Upper lobe of right lung (tissue), 1 donor: ENCODE measurements at regions not wholly inside any gene's neighbourhood (a gene's known extent, or its start where the extent isn't known, plus 50 kb on each side); places are given as distances from the start of the nearest gene placed in this dataset.

Source experiments
- ATAC-seq: fragments of 200-7000 bp; cut with Tn5 transposase; one replicate; pipeline ENCODE4 v1.9.1; 2020; ENCODE audit warnings: mild to moderate bottlenecking, moderate library complexity
- DNase-seq: peaks from one replicate; pipeline ENCODE4 v3.0.0-alpha.2; 2020
- H3K27ac ChIP-seq: fragments of 200-600 bp; one replicate; pipeline ENCODE4 v1.8.0; 2022
- H3K27me3 ChIP-seq: fragments of 200-600 bp; one replicate; pipeline ENCODE4 v1.8.0; 2022; ENCODE audit warnings: mild to moderate bottlenecking
- H3K36me3 ChIP-seq: fragments of 200-600 bp; one replicate; pipeline ENCODE4 v1.8.0; 2022
- H3K4me1 ChIP-seq: fragments of 200-600 bp; one replicate; pipeline ENCODE4 v1.8.0; 2022
- H3K4me3 ChIP-seq: fragments of 200-600 bp; one replicate; pipeline ENCODE4 v1.8.0; 2022; ENCODE audit warnings: mild to moderate bottlenecking
- H3K9me3 ChIP-seq: fragments of 200-600 bp; one replicate; pipeline ENCODE4 v1.8.0; 2022
- CTCF ChIP-seq: fragments of 200-600 bp; IDR thresholded peaks from one replicate; pipeline ENCODE4 v1.8.0; 2022; ENCODE audit warnings: antibody characterized with exemption
- intact Hi-C: fragments of 100-400 bp; cut with DNase I; formaldehyde crosslinking; loops from one replicate; pipeline ENCODE4 v1.11.0; 2022
- donor health status: DM: no; HTN: yes; CAD: no; lungs with severe emphysema.

- H3K27me3 ChIP-seq: no peaks in the 10 kb centered on the region
- no peak overlapping the region for H3K4me3 ChIP-seq
- H3K27ac ChIP-seq: no peak overlapping the region
- ATAC-seq (no peak), DNase-seq (no peak)
- intact Hi-C loops: no loop called here
- H3K36me3 ChIP-seq: no peaks in the 10 kb centered on the region
- no peaks in the 10 kb centered on the region for H3K9me3 ChIP-seq
- TF ChIP-seq CTCF: no peak
- no peaks in the 10 kb centered on the region for H3K4me1 ChIP-seq
These were observed 2438.2 kb upstream of the PCDH20 start for GRCh38 chr13:63853816-63854215.

GRCh38 chr13:63851526-63851925 is 2435.9 kb upstream of the PCDH20 start:
- TF ChIP-seq CTCF: no peak
- no peak overlapping the region for H3K27ac ChIP-seq
- H3K4me1 ChIP-seq: no peaks in the 10 kb centered on the region
- H3K9me3 ChIP-seq: no peaks in the 10 kb centered on the region
- H3K36me3 ChIP-seq: no peaks in the 10 kb centered on the region
- no peaks in the 10 kb centered on the region for H3K27me3 ChIP-seq
- no peak overlapping the region for H3K4me3 ChIP-seq
- no peak for ATAC-seq
- intact Hi-C loops: no loop called here
- no peak for DNase-seq

- peak; percentile 51 for DNase-seq
- Histone ChIP-seq H3K4me1 (no peaks in the 10 kb centered on the region), H3K27ac (no peak overlapping the region), H3K4me3 (no peak overlapping the region), H3K36me3 (no peaks in the 10 kb centered on the region), H3K27me3 (no peaks in the 10 kb centered on the region), H3K9me3 (no peaks in the 10 kb centered on the region)
- TF ChIP-seq CTCF: no peak
- intact Hi-C loops: no loop called here
- ATAC-seq: peak; percentile 27
These were observed 2428.4 kb upstream of the PCDH20 start for GRCh38 chr13:63843766-63844699.

- no peak for ATAC-seq
- Histone ChIP-seq H3K27me3 (no peaks in the 10 kb centered on the region), H3K4me3 (no peak overlapping the region), H3K27ac (no peak overlapping the region), H3K36me3 (no peaks in the 10 kb centered on the region), H3K9me3 (no peaks in the 10 kb centered on the region), H3K4me1 (no peaks in the 10 kb centered on the region)
- TF ChIP-seq CTCF: no peak
- DNase-seq: peak; percentile 45
- intact Hi-C loops: no loop called here
These were observed 2426.5 kb upstream of the PCDH20 start for GRCh38 chr13:63842102-63842501.

- no peak overlapping the region for H3K4me3 ChIP-seq
- no peaks in the 10 kb centered on the region for H3K27me3 ChIP-seq
- H3K36me3 ChIP-seq: no peaks in the 10 kb centered on the region
- ATAC-seq (no peak), DNase-seq (peak; percentile 46)
- no peaks in the 10 kb centered on the region for H3K4me1 ChIP-seq
- no peak for TF ChIP-seq CTCF
- no peak overlapping the region for H3K27ac ChIP-seq
- H3K9me3 ChIP-seq: no peaks in the 10 kb centered on the region
- intact Hi-C loops: no loop called here
These were observed 2425.1 kb upstream of the PCDH20 start for GRCh38 chr13:63840551-63841421.
